ENCODE measurements at regions not wholly inside any gene's neighbourhood (a gene's known extent, or its start where the extent isn't known, plus 50 kb on each side); places are given as distances from the start of the nearest gene placed in this dataset.

DNA sequence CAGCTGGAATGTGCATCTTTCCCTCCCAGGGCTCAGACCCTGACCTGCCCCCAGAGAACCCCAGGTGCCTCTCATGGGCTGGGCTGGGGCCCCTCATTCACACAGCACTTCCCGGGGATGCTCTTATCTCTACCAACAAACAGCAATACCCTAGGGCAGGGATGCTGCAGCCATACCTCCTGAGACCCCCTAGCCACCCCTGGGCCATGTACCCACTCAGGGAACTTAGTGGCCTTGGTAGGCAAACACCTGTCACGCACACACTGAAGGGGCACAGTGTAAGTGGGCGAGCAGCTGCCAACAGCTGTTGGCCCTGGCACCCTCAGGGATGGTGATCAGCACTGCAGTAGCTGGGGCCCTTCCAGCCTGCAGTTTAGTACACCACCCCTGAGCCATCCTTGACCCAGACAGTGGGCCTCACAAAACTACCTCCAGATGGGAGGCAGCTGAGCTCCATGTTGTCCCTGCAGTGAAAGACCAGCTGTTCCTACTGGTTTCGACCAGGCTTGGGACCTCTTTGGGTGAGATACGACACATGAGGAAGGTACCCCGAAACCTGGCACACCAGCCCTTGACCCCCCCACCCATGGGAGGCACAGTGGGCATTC lies 1723.6 kb downstream of the TP53TG3F start:
- TF ChIP-seq, protein P1, sequence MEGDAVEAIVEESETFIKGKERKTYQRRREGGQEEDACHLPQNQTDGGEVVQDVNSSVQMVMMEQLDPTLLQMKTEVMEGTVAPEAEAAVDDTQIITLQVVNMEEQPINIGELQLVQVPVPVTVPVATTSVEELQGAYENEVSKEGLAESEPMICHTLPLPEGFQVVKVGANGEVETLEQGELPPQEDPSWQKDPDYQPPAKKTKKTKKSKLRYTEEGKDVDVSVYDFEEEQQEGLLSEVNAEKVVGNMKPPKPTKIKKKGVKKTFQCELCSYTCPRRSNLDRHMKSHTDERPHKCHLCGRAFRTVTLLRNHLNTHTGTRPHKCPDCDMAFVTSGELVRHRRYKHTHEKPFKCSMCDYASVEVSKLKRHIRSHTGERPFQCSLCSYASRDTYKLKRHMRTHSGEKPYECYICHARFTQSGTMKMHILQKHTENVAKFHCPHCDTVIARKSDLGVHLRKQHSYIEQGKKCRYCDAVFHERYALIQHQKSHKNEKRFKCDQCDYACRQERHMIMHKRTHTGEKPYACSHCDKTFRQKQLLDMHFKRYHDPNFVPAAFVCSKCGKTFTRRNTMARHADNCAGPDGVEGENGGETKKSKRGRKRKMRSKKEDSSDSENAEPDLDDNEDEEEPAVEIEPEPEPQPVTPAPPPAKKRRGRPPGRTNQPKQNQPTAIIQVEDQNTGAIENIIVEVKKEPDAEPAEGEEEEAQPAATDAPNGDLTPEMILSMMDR (conservative IDR thresholded peaks at IDR 0.05; ENCODE audit: low read depth, low read length) = no peak
- TF ChIP-seq EZH2 (IDR thresholded peaks at IDR 0.05; ENCODE audit: borderline replicate concordance, low read depth, low read length, poor library complexity, severe bottlenecking) = no peak
